H9 (cell line): ENCODE measurements at regions not wholly inside any gene's neighbourhood (a gene's known extent, or its start where the extent isn't known, plus 50 kb on each side); places are given as distances from the start of the nearest gene placed in this dataset.

ENCODE experiments used
- DNase-seq: peaks from one replicate; pipeline ENCODE4 v3.0.0-alpha.2; 2017
- H2AFZ ChIP-seq: one replicate; pipeline ENCODE4 v1.6.1; 2013; ENCODE audit warnings: mild to moderate bottlenecking, low read length, control low read depth, moderate library complexity
- H2AK5ac ChIP-seq: 2 replicates; pipeline ENCODE4 v1.6.1; 2013; ENCODE audit warnings: low read length, control low read depth, mixed read lengths; ENCODE audit not compliant: insufficient read length
- H2BK120ac ChIP-seq: one replicate; pipeline ENCODE4 v1.6.1; 2013; ENCODE audit warnings: low read depth, mild to moderate bottlenecking, low read length, control low read depth, inconsistent platforms; ENCODE audit not compliant: poor library complexity, severe bottlenecking
- H2BK12ac ChIP-seq: 2 replicates; pipeline ENCODE4 v1.6.1; 2013; ENCODE audit warnings: low read length, control low read depth, mixed read lengths, low read depth; ENCODE audit not compliant: insufficient read length
- H2BK15ac ChIP-seq: 2 replicates; pipeline ENCODE4 v1.6.1; 2013; ENCODE audit warnings: low read depth, low read length, control low read depth
- H2BK20ac ChIP-seq: one replicate; pipeline ENCODE4 v1.6.1; 2013; ENCODE audit warnings: low read depth, mild to moderate bottlenecking, low read length, control low read depth, inconsistent platforms; ENCODE audit not compliant: poor library complexity, severe bottlenecking
- H2BK5ac ChIP-seq: 2 replicates; pipeline ENCODE4 v1.6.1; 2013; ENCODE audit warnings: low read length, control low read depth, mixed read lengths; ENCODE audit not compliant: insufficient read length
- H3K14ac ChIP-seq: 2 replicates; pipeline ENCODE4 v1.6.1; 2013; ENCODE audit warnings: low read length, control low read depth; ENCODE audit not compliant: insufficient read depth
- H3K18ac ChIP-seq: 2 replicates; pipeline ENCODE4 v1.6.1; 2013; ENCODE audit warnings: low read depth, mild to moderate bottlenecking, mixed read lengths, low read length, control low read depth; ENCODE audit not compliant: insufficient read length
- H3K23ac ChIP-seq: 2 replicates; pipeline ENCODE4 v1.6.1; 2013; ENCODE audit warnings: low read length, control low read depth, mixed read lengths, low read depth; ENCODE audit not compliant: insufficient read length
- H3K23me2 ChIP-seq: 2 replicates; pipeline ENCODE4 v1.6.1; 2013; ENCODE audit warnings: low read depth, mild to moderate bottlenecking, mixed read lengths, low read length, control low read depth; ENCODE audit not compliant: insufficient read length, poor library complexity, severe bottlenecking
- H3K27ac ChIP-seq: 2 replicates; pipeline ENCODE4 v1.5.1; 2013; ENCODE audit warnings: low read length, control low read depth, mixed read lengths, low read depth; ENCODE audit not compliant: insufficient read length
- H3K27me3 ChIP-seq: 2 replicates; pipeline ENCODE4 v1.6.1; 2013; ENCODE audit warnings: low read length, control low read depth, inconsistent platforms; ENCODE audit not compliant: insufficient read depth
- H3K4ac ChIP-seq: 2 replicates; pipeline ENCODE4 v1.6.1; 2013; ENCODE audit warnings: low read depth, mild to moderate bottlenecking, control low read depth, inconsistent platforms, low read length, moderate library complexity
- H3K4me1 ChIP-seq: 2 replicates; pipeline ENCODE4 v1.6.1; 2013; ENCODE audit warnings: low read length, control low read depth, inconsistent platforms; ENCODE audit not compliant: insufficient read depth
- H3K4me2 ChIP-seq: 2 replicates; pipeline ENCODE4 v1.6.1; 2013; ENCODE audit warnings: low read length, control low read depth, mixed read lengths; ENCODE audit not compliant: insufficient read length, insufficient read depth
- H3K56ac ChIP-seq: 2 replicates; pipeline ENCODE4 v1.6.1; 2013; ENCODE audit warnings: low read depth, mild to moderate bottlenecking, mixed read lengths, low read length, control low read depth; ENCODE audit not compliant: insufficient read length
- H3K79me1 ChIP-seq: 2 replicates; pipeline ENCODE4 v1.6.1; 2013; ENCODE audit warnings: low read depth, mild to moderate bottlenecking, moderate library complexity, low read length, control low read depth, inconsistent platforms; ENCODE audit not compliant: insufficient read depth, poor library complexity, severe bottlenecking
- H3K79me2 ChIP-seq: 2 replicates; pipeline ENCODE4 v1.6.1; 2013; ENCODE audit warnings: low read length, control low read depth, inconsistent platforms; ENCODE audit not compliant: insufficient read depth
- H3K9ac ChIP-seq: 2 replicates; pipeline ENCODE4 v1.6.1; 2013; ENCODE audit warnings: low read length, control low read depth, mixed read lengths; ENCODE audit not compliant: insufficient read length; ENCODE audit errors: extremely low read depth
- H3K9me3 ChIP-seq: one replicate; pipeline ENCODE4 v1.6.1; 2013; ENCODE audit warnings: low read depth, low read length, inconsistent platforms; ENCODE audit not compliant: control insufficient read depth
- H3T11ph ChIP-seq: one replicate; pipeline ENCODE4 v1.6.1; 2013; ENCODE audit warnings: mild to moderate bottlenecking, low read length, control low read depth, inconsistent platforms
- H4K20me1 ChIP-seq: one replicate; pipeline ENCODE4 v1.6.1; 2013; ENCODE audit not compliant: control insufficient read depth, insufficient read length, insufficient read depth
- H4K5ac ChIP-seq: 2 replicates; pipeline ENCODE4 v1.6.1; 2013; ENCODE audit warnings: low read depth, mild to moderate bottlenecking, mixed read lengths, low read length, control low read depth; ENCODE audit not compliant: insufficient read length
- H4K8ac ChIP-seq: replicated peaks from 2 replicates; pipeline ENCODE4 v1.6.1; 2013; ENCODE audit warnings: low read length, control low read depth, mixed read lengths, low read depth; ENCODE audit not compliant: insufficient read length
- H4K91ac ChIP-seq: 2 replicates; pipeline ENCODE4 v1.6.1; 2013; ENCODE audit warnings: low read depth, mild to moderate bottlenecking, moderate library complexity, mixed read lengths, low read length, control low read depth; ENCODE audit not compliant: insufficient read length
- H3K27ac Mint-ChIP-seq, 3 experiments: 2 replicates in 2 of 3; 3 replicates in 1 of 3; pipeline ENCODE4 v1.8.0; 2020 to 2021; ENCODE audit warnings: mixed read lengths in 3 of 3, mild to moderate bottlenecking in 1 of 3, moderate library complexity in 1 of 3
- H3K27me3 Mint-ChIP-seq: 2 replicates; pipeline ENCODE4 v1.8.0; 2021; ENCODE audit warnings: low read depth, mild to moderate bottlenecking, moderate library complexity, mixed read lengths
- H3K36me3 Mint-ChIP-seq, 3 experiments: 2 replicates in 2 of 3; 3 replicates in 1 of 3; pipeline ENCODE4 v1.8.0; 2020 to 2021; ENCODE audit warnings: low read depth in 3 of 3, mixed read lengths in 3 of 3; ENCODE audit not compliant: insufficient read depth in 1 of 3
- H3K4me1 Mint-ChIP-seq, 2 experiments: 2 replicates each; pipeline ENCODE4 v1.8.0; 2020; ENCODE audit warnings: mixed read lengths in 2 of 2
- H3K4me3 Mint-ChIP-seq, 2 experiments: 2 replicates in 1 of 2; 3 replicates in 1 of 2; pipeline ENCODE4 v1.8.0; 2020 to 2021; ENCODE audit warnings: mild to moderate bottlenecking in 2 of 2, mixed read lengths in 2 of 2, moderate library complexity in 1 of 2
- H3K9me3 Mint-ChIP-seq, 2 experiments: 2 replicates in 1 of 2; 3 replicates in 1 of 2; pipeline ENCODE4 v1.8.0; 2020; ENCODE audit warnings: mild to moderate bottlenecking in 2 of 2, mixed read lengths in 2 of 2, moderate library complexity in 1 of 2
- WGBS: extraction: QIAGEN DNeasy Blood & Tissue Kit; methylation state at CpG from one replicate; pipeline ENCODE4 v1.1.7; 2013; ENCODE audit warnings: missing lambda C conversion rate, low lambda C conversion rate, mixed read lengths; ENCODE audit not compliant: insufficient read length; ENCODE audit errors: extremely low coverage; 5-methylcytosine and 5-hydroxymethylcytosine counted together
- TF ChIP-seq, protein P1 (sequence below): fragments of 200-600 bp; sonication (generic); conservative IDR thresholded peaks from 3 replicates; pipeline ENCODE4 v1.8.0; 2021; ENCODE audit warnings: antibody characterized with exemption, mild to moderate bottlenecking

DNA sequence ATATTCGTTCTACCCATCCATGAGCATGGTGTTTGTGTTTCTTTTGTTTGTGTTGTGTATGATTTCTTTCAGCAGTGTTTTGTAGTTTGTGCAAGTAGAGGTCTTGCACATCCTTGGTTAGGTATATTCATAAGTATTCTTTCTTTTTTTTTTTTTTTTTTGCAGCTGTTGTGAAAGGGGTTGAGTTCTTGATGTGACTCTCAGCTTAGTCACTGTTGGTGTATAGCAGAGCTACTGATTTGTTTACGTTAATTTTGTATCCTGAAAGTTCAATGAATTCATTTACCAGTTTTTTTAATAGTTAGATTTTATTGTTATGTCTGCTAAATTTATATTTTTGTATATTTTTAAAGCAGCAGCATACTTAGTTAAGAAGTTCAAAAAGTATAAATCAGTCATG is 834.4 kb upstream of the NRXN1 start:
- no peaks in the 10 kb centered on the region for H3K27me3 Mint-ChIP-seq
- DNase-seq, result no peak

More for the DNA sequence above, 834.4 kb upstream of the NRXN1 start:
- peaks cover 8 to 10% of the 10 kb centered on the region in 2 experiments; a peak in 4 of 5 replicates for H3K9me3 Mint-ChIP-seq
- Histone ChIP-seq H3K23me2 (no peaks in the 10 kb centered on the region), H4K5ac (no peak overlapping the region), H3K79me2 (no peaks in the 10 kb centered on the region), H3K56ac (no peak overlapping the region), H2BK20ac (no peak overlapping the region), H4K91ac (no peak overlapping the region), H3K27ac (no peak overlapping the region), H3K4me2 (no peak overlapping the region), H3T11ph (no peak overlapping the region), H3K4me1 (no peaks in the 10 kb centered on the region), H3K9me3 (no peaks in the 10 kb centered on the region), H3K23ac (no peak overlapping the region), H2BK12ac (no peak overlapping the region), H3K79me1 (no peaks in the 10 kb centered on the region), H3K18ac (no peak overlapping the region), H3K9ac (no peak overlapping the region), H2AK5ac (no peak overlapping the region), H2BK5ac (no peak overlapping the region), H3K4ac (no peak overlapping the region), H2AFZ (no peak overlapping the region), H4K8ac (no peak overlapping the region), H3K14ac (no peak overlapping the region), H4K20me1 (no peaks in the 10 kb centered on the region), H2BK15ac (no peak overlapping the region), H2BK120ac (no peak overlapping the region), H3K27me3 (no peaks in the 10 kb centered on the region)
- H3K27ac Mint-ChIP-seq, result no peak overlapping the region
- no CpG with 5 or more reads among the region's 2 CpGs for WGBS
- H3K4me3 Mint-ChIP-seq, result no peak overlapping the region
- H3K36me3 Mint-ChIP-seq, result peaks cover 0 to 4% (median 3%) of the 10 kb centered on the region in 3 experiments; a peak in 3 of 7 replicates
- TF ChIP-seq, protein P1, sequence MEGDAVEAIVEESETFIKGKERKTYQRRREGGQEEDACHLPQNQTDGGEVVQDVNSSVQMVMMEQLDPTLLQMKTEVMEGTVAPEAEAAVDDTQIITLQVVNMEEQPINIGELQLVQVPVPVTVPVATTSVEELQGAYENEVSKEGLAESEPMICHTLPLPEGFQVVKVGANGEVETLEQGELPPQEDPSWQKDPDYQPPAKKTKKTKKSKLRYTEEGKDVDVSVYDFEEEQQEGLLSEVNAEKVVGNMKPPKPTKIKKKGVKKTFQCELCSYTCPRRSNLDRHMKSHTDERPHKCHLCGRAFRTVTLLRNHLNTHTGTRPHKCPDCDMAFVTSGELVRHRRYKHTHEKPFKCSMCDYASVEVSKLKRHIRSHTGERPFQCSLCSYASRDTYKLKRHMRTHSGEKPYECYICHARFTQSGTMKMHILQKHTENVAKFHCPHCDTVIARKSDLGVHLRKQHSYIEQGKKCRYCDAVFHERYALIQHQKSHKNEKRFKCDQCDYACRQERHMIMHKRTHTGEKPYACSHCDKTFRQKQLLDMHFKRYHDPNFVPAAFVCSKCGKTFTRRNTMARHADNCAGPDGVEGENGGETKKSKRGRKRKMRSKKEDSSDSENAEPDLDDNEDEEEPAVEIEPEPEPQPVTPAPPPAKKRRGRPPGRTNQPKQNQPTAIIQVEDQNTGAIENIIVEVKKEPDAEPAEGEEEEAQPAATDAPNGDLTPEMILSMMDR, result no peak
- H3K4me1 Mint-ChIP-seq, result no peaks in the 10 kb centered on the region
